ENCODE measurements at regions not wholly inside any gene's neighbourhood (a gene's known extent, or its start where the extent isn't known, plus 50 kb on each side); places are given as distances from the start of the nearest gene placed in this dataset.

DNA sequence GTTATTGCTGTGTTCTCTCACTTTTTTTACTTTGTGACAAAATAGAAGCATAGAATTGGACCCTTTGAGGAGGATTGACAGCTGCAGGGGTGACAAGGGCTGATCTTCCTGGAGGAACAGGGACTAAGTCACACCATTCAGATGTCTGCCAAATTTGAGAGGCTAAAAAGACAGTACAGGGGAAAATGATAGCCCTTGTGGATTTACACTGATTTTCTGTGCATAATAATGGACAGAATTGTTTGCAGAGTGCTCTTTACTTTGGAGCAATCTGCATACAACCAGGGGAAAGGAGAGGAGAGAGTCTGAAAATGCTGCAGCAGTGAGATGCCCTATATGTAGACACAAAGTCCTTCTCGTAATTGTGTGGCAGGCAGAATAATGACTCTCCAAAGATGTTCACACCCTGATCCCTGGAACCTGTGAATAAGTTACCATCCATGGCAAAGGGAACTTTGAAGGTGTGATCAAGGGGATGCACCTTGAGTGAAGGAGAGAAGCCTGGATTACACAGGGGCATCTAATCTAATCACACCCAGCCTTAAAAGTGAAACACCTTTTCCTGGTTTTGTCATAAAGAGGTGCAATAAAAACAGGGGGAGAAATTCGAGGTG lies 221.4 kb upstream of the CPHXL start:
- H3K27ac Mint-ChIP-seq (ENCODE audit: unreplicated experiment) = no peak overlapping the region
- TF ChIP-seq, protein P1, sequence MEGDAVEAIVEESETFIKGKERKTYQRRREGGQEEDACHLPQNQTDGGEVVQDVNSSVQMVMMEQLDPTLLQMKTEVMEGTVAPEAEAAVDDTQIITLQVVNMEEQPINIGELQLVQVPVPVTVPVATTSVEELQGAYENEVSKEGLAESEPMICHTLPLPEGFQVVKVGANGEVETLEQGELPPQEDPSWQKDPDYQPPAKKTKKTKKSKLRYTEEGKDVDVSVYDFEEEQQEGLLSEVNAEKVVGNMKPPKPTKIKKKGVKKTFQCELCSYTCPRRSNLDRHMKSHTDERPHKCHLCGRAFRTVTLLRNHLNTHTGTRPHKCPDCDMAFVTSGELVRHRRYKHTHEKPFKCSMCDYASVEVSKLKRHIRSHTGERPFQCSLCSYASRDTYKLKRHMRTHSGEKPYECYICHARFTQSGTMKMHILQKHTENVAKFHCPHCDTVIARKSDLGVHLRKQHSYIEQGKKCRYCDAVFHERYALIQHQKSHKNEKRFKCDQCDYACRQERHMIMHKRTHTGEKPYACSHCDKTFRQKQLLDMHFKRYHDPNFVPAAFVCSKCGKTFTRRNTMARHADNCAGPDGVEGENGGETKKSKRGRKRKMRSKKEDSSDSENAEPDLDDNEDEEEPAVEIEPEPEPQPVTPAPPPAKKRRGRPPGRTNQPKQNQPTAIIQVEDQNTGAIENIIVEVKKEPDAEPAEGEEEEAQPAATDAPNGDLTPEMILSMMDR (IDR thresholded peaks at IDR 0.05; ENCODE audit: unreplicated experiment) = no peak
- H3K4me1 Mint-ChIP-seq (ENCODE audit: unreplicated experiment) = no peaks in the 10 kb centered on the region
- no peaks in the 10 kb centered on the region for H3K36me3 Mint-ChIP-seq (ENCODE audit: low read depth, unreplicated experiment)
- DNase-seq (ENCODE audit: low spot score) = no peak
- peaks cover 3% of the 10 kb centered on the region for H3K9me3 Mint-ChIP-seq (ENCODE audit: unreplicated experiment)
- no peaks in the 10 kb centered on the region for H3K27me3 Mint-ChIP-seq (ENCODE audit: unreplicated experiment)
- H3K4me3 Mint-ChIP-seq (ENCODE audit: unreplicated experiment) = no peak overlapping the region

DNA sequence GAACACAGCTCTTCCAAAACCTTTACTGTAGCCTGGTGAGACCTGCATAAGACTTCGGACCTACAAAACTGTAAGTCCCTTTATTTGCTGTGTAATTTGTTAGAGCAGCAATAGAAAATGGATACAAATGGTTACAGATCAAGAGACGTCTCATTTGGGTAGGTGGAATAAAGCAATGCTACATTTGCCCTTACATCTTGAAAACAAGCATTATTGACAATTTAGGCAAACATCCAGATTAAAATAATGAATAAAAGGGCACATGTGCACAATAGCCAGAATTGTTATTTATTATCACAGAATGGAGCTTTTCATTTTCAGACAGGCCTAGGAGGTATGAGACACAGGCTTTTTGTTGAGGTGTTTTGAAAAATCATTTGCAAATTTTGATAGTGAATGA lies 222.2 kb upstream of the CPHXL start:
- H3K4me1 Mint-ChIP-seq (ENCODE audit: unreplicated experiment) = no peaks in the 10 kb centered on the region
- TF ChIP-seq, protein P1 (IDR thresholded peaks at IDR 0.05; ENCODE audit: unreplicated experiment) = no peak
- H3K27me3 Mint-ChIP-seq (ENCODE audit: unreplicated experiment) = no peaks in the 10 kb centered on the region
- peaks cover 3% of the 10 kb centered on the region for H3K9me3 Mint-ChIP-seq (ENCODE audit: unreplicated experiment)
- DNase-seq (ENCODE audit: low spot score) = no peak
- no peaks in the 10 kb centered on the region for H3K36me3 Mint-ChIP-seq (ENCODE audit: low read depth, unreplicated experiment)
- no peak overlapping the region for H3K27ac Mint-ChIP-seq (ENCODE audit: unreplicated experiment)
- no peak overlapping the region for H3K4me3 Mint-ChIP-seq (ENCODE audit: unreplicated experiment)

GRCh38 chr16:75948886-75949285 lies 222.6 kb upstream of the CPHXL start:
- Mint-ChIP-seq H3K9me3 (ENCODE audit: unreplicated experiment) (peaks cover 3% of the 10 kb centered on the region), H3K4me1 (ENCODE audit: unreplicated experiment) (no peaks in the 10 kb centered on the region), H3K36me3 (ENCODE audit: low read depth, unreplicated experiment) (no peaks in the 10 kb centered on the region), H3K27ac (ENCODE audit: unreplicated experiment) (no peak overlapping the region), H3K4me3 (ENCODE audit: unreplicated experiment) (no peak overlapping the region), H3K27me3 (ENCODE audit: unreplicated experiment) (no peaks in the 10 kb centered on the region)
- TF ChIP-seq, protein P1 (IDR thresholded peaks at IDR 0.05; ENCODE audit: unreplicated experiment) = no peak
- DNase-seq (ENCODE audit: low spot score) = no peak

- no peaks in the 10 kb centered on the region for H3K4me1 Mint-ChIP-seq (ENCODE audit: unreplicated experiment)
- no peak overlapping the region for H3K27ac Mint-ChIP-seq (ENCODE audit: unreplicated experiment)
- TF ChIP-seq, protein P1 (IDR thresholded peaks at IDR 0.05; ENCODE audit: unreplicated experiment) = no peak
- peaks cover 4% of the 10 kb centered on the region for H3K9me3 Mint-ChIP-seq (ENCODE audit: unreplicated experiment)
- no peaks in the 10 kb centered on the region for H3K36me3 Mint-ChIP-seq (ENCODE audit: low read depth, unreplicated experiment)
- no peak for DNase-seq (ENCODE audit: low spot score)
- no peaks in the 10 kb centered on the region for H3K27me3 Mint-ChIP-seq (ENCODE audit: unreplicated experiment)
- no peak overlapping the region for H3K4me3 Mint-ChIP-seq (ENCODE audit: unreplicated experiment)
These were observed 225.8 kb upstream of the CPHXL start for GRCh38 chr16:75952124-75952523.

- TF ChIP-seq, protein P1 (IDR thresholded peaks at IDR 0.05; ENCODE audit: unreplicated experiment) = no peak
- Mint-ChIP-seq H3K27ac (ENCODE audit: unreplicated experiment) (no peak overlapping the region), H3K4me1 (ENCODE audit: unreplicated experiment) (no peaks in the 10 kb centered on the region), H3K4me3 (ENCODE audit: unreplicated experiment) (no peak overlapping the region), H3K9me3 (ENCODE audit: unreplicated experiment) (peaks cover 24% of the 10 kb centered on the region), H3K27me3 (ENCODE audit: unreplicated experiment) (no peaks in the 10 kb centered on the region), H3K36me3 (ENCODE audit: low read depth, unreplicated experiment) (no peaks in the 10 kb centered on the region)
- no peak for DNase-seq (ENCODE audit: low spot score)
These were observed 231.6 kb upstream of the CPHXL start for GRCh38 chr16:75957870-75958269.
